ENCODE measurements at regions not wholly inside any gene's neighbourhood (a gene's known extent, or its start where the extent isn't known, plus 50 kb on each side); places are given as distances from the start of the nearest gene placed in this dataset.

DNA sequence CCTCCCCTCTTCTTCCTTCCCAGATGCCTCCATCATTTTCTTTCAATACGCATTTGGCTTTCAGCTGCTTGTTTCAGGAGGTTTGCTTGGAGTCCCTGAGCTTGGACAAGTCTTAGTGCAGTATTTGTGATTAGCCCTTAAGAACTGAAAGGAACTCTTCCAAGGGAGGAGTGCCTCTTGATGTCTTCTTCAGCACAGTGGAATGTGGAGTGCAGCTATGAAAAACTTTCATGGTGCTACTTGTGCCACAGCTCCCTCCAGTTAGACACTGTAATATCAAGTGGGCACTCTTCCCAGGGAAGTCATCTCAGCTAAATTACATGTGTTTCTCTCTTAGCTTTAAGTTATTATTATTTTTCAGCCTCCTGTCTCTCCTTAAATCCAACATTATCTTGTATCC is 173.1 kb downstream of the NECTIN3 start:
- DNase-seq = no peak
- no peak for ATAC-seq

DNA sequence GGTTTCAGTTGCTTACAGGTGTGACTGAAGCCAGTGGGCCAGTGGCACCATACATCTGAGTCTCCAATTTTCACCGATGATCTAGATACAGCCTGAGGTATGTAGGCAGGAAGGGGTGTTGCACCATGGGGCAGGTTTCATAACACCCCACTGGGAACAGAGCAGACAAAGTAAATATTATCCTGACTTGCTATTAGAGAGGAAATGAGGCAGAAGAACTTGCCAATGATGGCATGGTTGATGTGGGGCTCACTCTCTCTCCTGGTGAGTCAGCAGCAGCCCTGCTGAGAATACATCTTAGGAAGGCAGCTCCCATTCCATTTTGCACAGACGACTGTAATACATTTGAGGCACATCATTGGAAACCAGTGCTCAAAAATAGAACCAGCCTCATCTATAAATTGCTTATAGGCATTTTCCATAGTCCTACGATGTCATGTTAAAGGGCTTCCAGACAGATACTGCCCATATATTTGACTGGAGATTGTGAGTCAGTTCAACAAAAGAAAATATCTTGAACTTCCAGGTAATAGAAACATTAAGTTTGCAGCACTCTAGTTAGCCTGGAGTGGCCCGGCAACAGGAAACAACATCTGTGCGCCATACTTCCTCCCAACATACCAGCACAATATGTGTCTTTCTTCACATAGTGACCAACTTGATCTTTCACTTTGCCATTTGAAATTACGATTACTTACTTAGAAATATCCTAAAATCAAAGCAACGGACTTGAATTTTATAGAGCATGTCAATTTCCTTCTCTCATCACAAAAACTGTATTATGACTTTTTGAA is 175.5 kb downstream of the NECTIN3 start:
- DNase-seq (no peak), ATAC-seq (no peak)

DNA sequence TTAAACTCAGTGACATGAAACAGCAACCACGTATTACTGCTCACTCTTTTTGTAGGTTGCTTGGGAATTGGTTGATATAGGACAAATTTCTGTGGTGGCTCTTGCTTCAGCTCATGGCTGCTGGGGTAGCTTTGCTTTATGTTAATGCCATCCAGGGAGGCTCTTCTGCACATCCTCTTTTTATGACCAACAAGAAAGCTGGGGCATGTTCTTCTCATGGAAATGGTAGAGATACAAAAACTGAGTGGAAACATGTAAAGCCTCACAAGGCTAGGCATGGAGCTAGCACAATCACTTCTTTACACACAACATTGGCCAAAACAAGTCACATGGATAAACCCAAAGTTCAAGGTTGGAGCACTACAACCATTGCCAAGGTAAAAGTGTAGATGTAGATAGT is 176.8 kb downstream of the NECTIN3 start:
- no peak for ATAC-seq

DNA sequence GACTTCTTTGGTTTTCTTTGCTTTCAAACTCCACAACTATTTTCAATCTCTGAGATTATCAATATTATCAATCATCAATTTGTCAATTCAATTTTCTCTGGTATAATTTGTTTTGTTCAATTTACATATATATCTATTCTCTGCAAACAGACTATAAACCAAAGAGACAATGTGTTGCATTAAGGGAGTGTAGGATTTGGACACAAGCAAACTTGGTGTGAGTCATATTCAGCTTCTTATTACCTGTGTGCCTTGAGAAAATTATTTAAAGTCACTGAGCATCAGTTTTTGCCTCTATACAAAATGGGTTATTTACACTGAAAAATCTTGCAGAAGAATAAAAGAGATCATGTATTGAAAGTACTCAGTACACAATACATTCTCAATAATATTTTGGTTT is 177.8 kb downstream of the NECTIN3 start:
- DNase-seq (no peak), ATAC-seq (no peak)

More for the DNA sequence above, 176.8 kb downstream of the NECTIN3 start:
- DNase-seq = no peak

- no peak for DNase-seq
- ATAC-seq = no peak
Measured at GRCh38 chr3:111252779-111253178, 181.2 kb downstream of the NECTIN3 start.

- DNase-seq = no peak
- ATAC-seq = no peak
Measured at GRCh38 chr3:111253733-111254132, 182.1 kb downstream of the NECTIN3 start.

DNA sequence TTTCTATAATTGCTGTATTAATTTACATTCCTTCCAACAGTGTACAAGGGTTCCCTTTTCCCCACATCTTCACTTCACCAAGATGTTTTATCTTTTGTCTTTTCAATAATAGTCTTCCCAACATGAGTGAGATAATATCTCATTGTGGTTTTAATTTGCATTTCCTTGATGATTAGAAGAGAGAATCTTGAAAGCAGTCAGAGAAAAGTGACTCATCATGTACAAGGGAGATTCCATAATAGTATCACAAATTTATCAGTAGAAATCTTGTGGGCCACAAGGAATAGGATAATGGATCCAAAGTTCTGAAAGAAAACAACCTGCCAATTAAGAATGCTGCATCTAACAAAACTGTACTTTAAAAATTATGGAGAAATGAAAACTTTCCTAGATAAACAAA is 189.3 kb downstream of the NECTIN3 start:
- ATAC-seq (peak; percentile 66), DNase-seq (no peak)

DNA sequence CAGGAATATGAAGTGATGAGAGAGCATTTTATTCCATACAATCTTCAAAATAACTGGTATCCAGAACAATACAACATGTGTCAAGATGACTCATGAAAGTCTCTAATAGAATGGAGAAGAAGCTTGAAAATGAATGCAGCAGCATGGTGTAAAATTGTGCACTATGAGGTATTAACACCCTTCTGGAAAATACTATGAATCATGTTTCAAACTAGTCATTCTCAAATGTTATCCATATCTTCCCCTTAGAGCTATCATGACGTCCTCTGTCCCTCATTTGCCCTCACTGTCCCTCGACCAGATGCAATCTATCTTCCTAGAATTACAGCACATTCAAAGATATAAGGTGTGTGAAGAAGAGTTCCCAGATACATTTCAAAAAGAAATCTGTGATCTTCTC is 198.2 kb downstream of the NECTIN3 start:
- ATAC-seq (no peak), DNase-seq (no peak)

DNA sequence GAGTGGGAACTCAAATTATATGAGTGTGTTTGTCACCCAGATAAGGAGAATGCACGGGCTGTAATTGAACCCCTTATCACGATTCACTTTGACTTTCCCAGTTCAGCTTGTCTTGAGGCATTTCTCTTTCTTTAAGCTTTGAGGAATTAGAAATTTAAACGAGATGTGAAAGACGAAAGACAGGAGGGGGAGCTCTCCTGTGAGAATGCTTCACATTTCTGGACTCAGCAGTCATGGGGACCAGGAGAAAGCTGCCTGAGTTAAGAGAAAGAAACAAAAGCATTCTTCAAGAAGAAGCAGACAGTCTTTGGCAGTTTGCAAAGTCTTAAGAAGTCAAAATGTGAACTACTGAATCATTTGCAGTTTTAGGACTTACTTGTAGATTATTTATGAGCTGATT is 205.6 kb downstream of the NECTIN3 start:
- DNase-seq (no peak), ATAC-seq (no peak)

GRCh38 chr3:111278959-111279358 is 207.3 kb downstream of the NECTIN3 start:
- DNase-seq (no peak), ATAC-seq (no peak)

DNA sequence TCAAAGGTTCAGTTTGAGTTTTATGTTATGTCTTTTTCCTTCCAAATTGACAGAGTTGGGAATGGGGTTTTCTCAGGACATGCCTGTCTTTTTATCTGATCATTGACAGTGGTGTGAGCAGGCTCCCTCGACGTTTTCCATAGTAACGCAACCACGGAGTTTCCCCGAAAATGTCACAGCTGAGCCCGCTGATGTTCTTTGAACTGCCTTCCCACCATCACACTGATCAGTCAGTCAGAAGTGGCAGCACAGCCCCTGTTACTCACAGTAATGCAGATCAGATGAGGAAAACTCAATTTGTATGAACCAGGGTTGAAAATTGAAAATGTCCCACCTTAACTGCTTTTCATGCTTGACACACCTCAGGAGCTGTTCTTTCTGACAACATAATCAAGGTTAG is 210.4 kb downstream of the NECTIN3 start:
- ATAC-seq (peak; percentile 68), DNase-seq (peak; percentile 8)

DNA sequence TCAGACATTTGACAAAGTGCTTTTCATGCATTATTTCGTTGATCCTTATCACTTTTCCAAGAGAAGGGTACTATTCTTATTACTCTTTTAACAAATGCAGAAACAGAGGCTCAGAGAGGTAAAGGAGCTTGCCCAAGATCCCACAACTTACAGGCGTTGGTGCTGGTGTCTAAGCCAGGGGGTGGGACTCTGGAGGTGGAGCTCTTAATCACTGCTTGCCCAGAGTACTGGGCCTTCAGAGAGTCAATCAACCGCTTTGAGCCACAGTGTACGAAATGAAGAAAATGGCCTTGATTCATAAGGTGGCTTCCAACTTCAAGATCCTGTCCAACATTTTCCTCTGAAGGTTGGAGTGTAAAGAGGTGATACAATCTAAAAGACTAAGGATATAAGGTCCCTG is 211.5 kb downstream of the NECTIN3 start:
- ATAC-seq = no peak
- DNase-seq = no peak

DNA sequence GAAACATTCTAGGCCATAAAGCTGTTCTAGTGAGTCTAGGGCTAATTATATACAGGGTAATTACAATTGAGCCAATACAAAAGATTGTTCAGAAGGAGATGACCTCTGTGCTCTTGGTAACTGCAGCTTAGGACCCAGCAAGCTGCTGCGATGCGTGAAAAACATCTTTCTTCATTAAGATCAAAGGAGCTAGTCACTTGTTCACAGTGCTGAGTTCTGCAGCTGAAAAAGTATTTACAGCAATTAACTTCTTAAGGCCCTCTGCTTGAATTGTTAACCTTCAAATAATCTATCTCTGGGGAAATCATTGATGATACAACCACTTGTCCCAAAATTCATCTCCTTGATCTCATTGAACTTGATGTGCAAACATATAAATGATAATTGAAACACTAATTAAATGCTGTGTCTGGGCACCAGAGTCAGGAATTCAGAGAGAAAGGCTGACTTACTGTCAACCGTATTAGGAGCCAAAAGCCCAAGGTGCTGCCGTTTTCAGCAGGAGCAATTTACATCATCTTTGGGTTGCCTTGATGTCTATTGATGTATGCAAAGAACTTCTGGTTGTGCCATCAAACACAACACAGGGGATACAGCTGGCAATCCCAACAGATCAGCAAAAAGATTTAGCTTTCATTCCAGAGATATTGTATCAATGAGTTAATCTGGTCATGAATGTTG is 213.0 kb downstream of the NECTIN3 start:
- ATAC-seq = no peak
- no peak for DNase-seq

- ATAC-seq (no peak), DNase-seq (no peak)
Measured at GRCh38 chr3:111285184-111285538, 213.5 kb downstream of the NECTIN3 start.

DNA sequence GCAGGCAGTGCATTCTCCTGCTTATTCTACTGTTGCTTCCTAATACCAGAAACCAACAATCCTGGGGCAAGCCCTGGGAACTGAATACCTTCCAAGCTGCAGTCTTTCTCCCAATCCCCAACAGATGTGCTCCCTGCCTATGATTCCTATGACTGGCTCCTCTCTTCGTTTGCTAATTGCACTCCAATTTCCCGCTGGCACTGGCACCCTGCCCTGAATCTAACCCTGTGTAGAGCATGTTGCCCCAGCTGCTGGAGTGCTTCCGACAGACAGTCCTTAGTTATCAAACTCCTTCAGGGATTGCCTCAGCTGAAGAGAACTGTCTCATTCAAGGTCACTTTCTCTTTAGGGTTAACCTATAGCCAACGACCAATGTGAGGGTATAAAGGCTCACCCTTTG is 214.1 kb downstream of the NECTIN3 start:
- ATAC-seq (no peak), DNase-seq (no peak)

GRCh38 chr3:111286746-111287145 is 215.1 kb downstream of the NECTIN3 start:
- ATAC-seq = no peak
- DNase-seq = no peak

DNA sequence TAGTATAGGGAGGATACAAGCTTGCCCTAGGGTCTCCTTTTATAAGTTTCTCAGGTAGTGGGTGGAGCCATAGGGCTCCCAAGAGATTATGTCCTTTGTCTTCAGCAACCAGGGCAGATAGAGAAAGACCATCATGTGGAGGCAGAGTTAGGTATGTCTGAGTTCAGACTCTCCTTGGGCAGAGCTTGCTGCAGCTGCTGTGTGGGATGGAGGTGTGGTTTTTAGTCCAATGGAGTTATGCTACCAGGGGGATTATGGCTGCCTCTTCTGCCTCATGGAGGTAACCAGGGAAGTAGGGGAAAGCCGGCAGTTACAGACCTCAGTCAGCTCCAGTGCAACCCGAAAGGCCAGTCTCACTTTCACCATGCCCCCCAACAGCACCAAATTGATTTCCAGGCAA is 220.5 kb downstream of the NECTIN3 start:
- no peak for ATAC-seq
- no peak for DNase-seq

DNA sequence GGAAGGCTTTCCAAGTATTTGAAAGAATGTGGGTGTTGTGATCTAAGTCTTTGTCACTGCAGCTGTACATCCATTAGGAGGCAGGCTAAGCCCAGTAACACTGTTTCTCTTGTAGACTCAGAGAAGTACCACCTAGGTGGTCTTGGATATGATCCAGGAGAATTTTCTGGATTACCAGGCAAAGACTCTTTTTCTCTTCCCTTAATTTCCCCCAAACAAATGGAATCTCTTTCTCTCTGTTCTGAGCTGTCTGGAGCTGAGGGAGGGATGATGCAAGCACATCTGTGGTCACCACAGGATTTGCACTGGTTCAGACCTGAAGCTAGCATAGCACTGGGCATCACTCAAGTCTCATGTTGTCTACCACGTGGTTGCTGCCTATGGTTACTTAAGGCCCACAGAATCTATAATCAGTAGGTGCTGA is 227.6 kb downstream of the NECTIN3 start:
- DNase-seq = no peak
- peak; percentile 68 for ATAC-seq

GRCh38 chr3:111301238-111301798 is 229.7 kb downstream of the NECTIN3 start:
- ATAC-seq (no peak), DNase-seq (no peak)

GRCh38 chr3:111302063-111302462 is 230.4 kb downstream of the NECTIN3 start:
- DNase-seq = no peak
- ATAC-seq = no peak

DNA sequence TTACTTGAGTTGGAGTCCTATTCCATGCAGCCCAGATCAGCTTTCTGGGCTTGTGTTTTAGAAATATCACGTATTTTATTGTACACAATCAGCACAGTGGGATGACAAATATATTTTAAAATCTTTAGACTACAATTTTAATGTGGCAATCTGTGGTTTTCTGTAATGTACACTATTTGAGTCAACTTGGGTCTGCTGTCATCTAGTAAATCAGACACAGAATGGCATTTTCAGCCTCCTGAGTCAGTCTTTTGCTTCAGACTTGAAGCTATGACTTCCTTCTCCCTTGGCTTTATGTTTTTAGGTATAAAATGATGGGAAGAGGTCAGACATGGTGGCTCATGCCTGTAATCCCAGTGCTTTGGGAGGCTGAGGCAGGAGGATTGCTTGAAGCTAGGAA is 232.1 kb downstream of the NECTIN3 start:
- DNase-seq (no peak), ATAC-seq (no peak)

GRCh38 chr3:111307676-111308075 is 234.3 kb upstream of the CD96 start:
- ATAC-seq (no peak), DNase-seq (no peak)

- DNase-seq (no peak), ATAC-seq (no peak)
Measured at GRCh38 chr3:111311126-111311525, 230.9 kb upstream of the CD96 start.

Data from stimulated activated naive CD8-positive, alpha-beta T cell treated with anti-CD3 and anti-CD28 coated beads, Interleukin-15, Interleukin-2, amounts not matched to agents 100 U/mL and 50 U/mL, for 24 hours (primary cell).